ENCODE measurements at regions not wholly inside any gene's neighbourhood (a gene's known extent, or its start where the extent isn't known, plus 50 kb on each side); places are given as distances from the start of the nearest gene placed in this dataset.

GRCh38 chr14:76655331-76655730 lies 105.9 kb upstream of the VASH1 start:
- H3K27me3 ChIP-seq (replicated peaks; ENCODE audit: control insufficient read depth, insufficient read depth, low read length): peaks cover 1% of the 10 kb centered on the region
- TF ChIP-seq CTCF (IDR thresholded peaks at IDR 0.05; ENCODE audit: insufficient read depth, low read length, poor library complexity, severe bottlenecking): no peak
- H3K36me3 ChIP-seq (ENCODE audit: control insufficient read depth, insufficient read depth, low read length): no peaks in the 10 kb centered on the region
- no peak overlapping the region for H3K4me3 ChIP-seq (replicated peaks; ENCODE audit: low read depth, low read length)
- no peak for DNase-seq (ENCODE audit: extremely low read depth, insufficient read length)

- Histone ChIP-seq H3K27me3 (replicated peaks; ENCODE audit: control insufficient read depth, insufficient read depth, low read length) (no peaks in the 10 kb centered on the region; the same call in 1 of the 2 replicates), H3K4me3 (replicated peaks; ENCODE audit: low read depth, low read length) (no peak overlapping the region), H3K36me3 (ENCODE audit: control insufficient read depth, insufficient read depth, low read length) (no peaks in the 10 kb centered on the region)
- no peak for TF ChIP-seq CTCF (IDR thresholded peaks at IDR 0.05; ENCODE audit: insufficient read depth, low read length, poor library complexity, severe bottlenecking)
- DNase-seq (ENCODE audit: extremely low read depth, insufficient read length): no peak
Measured at GRCh38 chr14:76656592-76656991, 104.7 kb upstream of the VASH1 start.

- Histone ChIP-seq H3K4me3 (replicated peaks; ENCODE audit: low read depth, low read length) (no peak overlapping the region), H3K36me3 (ENCODE audit: control insufficient read depth, insufficient read depth, low read length) (no peaks in the 10 kb centered on the region), H3K27me3 (replicated peaks; ENCODE audit: control insufficient read depth, insufficient read depth, low read length) (no peaks in the 10 kb centered on the region; the same call in 1 of the 2 replicates)
- TF ChIP-seq CTCF (IDR thresholded peaks at IDR 0.05; ENCODE audit: insufficient read depth, low read length, poor library complexity, severe bottlenecking): no peak
- DNase-seq (ENCODE audit: extremely low read depth, insufficient read length): no peak
Measured at GRCh38 chr14:76657404-76657803, 103.9 kb upstream of the VASH1 start.

GRCh38 chr14:76657846-76658245 lies 103.4 kb upstream of the VASH1 start:
- DNase-seq (ENCODE audit: extremely low read depth, insufficient read length): no peak
- H3K4me3 ChIP-seq (replicated peaks; ENCODE audit: low read depth, low read length): no peak overlapping the region
- H3K36me3 ChIP-seq (ENCODE audit: control insufficient read depth, insufficient read depth, low read length): no peaks in the 10 kb centered on the region
- TF ChIP-seq CTCF (IDR thresholded peaks at IDR 0.05; ENCODE audit: insufficient read depth, low read length, poor library complexity, severe bottlenecking): no peak
- no peaks in the 10 kb centered on the region; the same call in 1 of the 2 replicates for H3K27me3 ChIP-seq (replicated peaks; ENCODE audit: control insufficient read depth, insufficient read depth, low read length)

- no peaks in the 10 kb centered on the region for H3K36me3 ChIP-seq (ENCODE audit: control insufficient read depth, insufficient read depth, low read length)
- no peak for DNase-seq (ENCODE audit: extremely low read depth, insufficient read length)
- TF ChIP-seq CTCF (IDR thresholded peaks at IDR 0.05; ENCODE audit: insufficient read depth, low read length, poor library complexity, severe bottlenecking): no peak
- no peaks in the 10 kb centered on the region for H3K27me3 ChIP-seq (replicated peaks; ENCODE audit: control insufficient read depth, insufficient read depth, low read length)
- no peak overlapping the region for H3K4me3 ChIP-seq (replicated peaks; ENCODE audit: low read depth, low read length)
Measured at GRCh38 chr14:76662580-76662979, 98.7 kb upstream of the VASH1 start.

- Histone ChIP-seq H3K27me3 (replicated peaks; ENCODE audit: control insufficient read depth, insufficient read depth, low read length) (no peaks in the 10 kb centered on the region; the same call in 1 of the 2 replicates), H3K36me3 (ENCODE audit: control insufficient read depth, insufficient read depth, low read length) (no peaks in the 10 kb centered on the region), H3K4me3 (replicated peaks; ENCODE audit: low read depth, low read length) (no peak overlapping the region)
- TF ChIP-seq CTCF (IDR thresholded peaks at IDR 0.05; ENCODE audit: insufficient read depth, low read length, poor library complexity, severe bottlenecking): no peak
- no peak for DNase-seq (ENCODE audit: extremely low read depth, insufficient read length)
Measured at GRCh38 chr14:76664790-76665189, 96.5 kb upstream of the VASH1 start.

Data from GM06990 (cell line).